Karpas-422 (cell line): ENCODE measurements at regions not wholly inside any gene's neighbourhood (a gene's known extent, or its start where the extent isn't known, plus 50 kb on each side); places are given as distances from the start of the nearest gene placed in this dataset.

Experiments
- DNase-seq: peaks from one replicate; pipeline ENCODE4 v3.0.0-alpha.2; 2015
- H2AFZ ChIP-seq: fragments of 200-600 bp; sonication (generic); 2 replicates; pipeline ENCODE4 v1.6.1; 2014; ENCODE audit warnings: antibody characterized with exemption, low read length, mixed read lengths
- H3K27ac ChIP-seq: fragments of 200-600 bp; sonication (generic); 2 replicates; pipeline ENCODE4 v1.5.1; 2014; ENCODE audit warnings: mild to moderate bottlenecking, low read length, moderate library complexity
- H3K27me3 ChIP-seq: fragments of 200-600 bp; sonication (generic); 2 replicates; pipeline ENCODE4 v1.6.1; 2014; ENCODE audit warnings: low read length, mixed read lengths
- H3K36me3 ChIP-seq: fragments of 200-600 bp; sonication (generic); 2 replicates; pipeline ENCODE4 v1.6.1; 2014; ENCODE audit warnings: low read length, mixed read lengths; ENCODE audit not compliant: insufficient read depth
- H3K4me1 ChIP-seq: fragments of 200-600 bp; sonication (generic); 2 replicates; pipeline ENCODE4 v1.6.1; 2014; ENCODE audit warnings: mild to moderate bottlenecking, low read length, mixed read lengths
- H3K4me2 ChIP-seq: fragments of 200-600 bp; sonication (generic); 2 replicates; pipeline ENCODE4 v1.6.1; 2014; ENCODE audit warnings: low read length, low read depth, mild to moderate bottlenecking; ENCODE audit not compliant: poor library complexity, severe bottlenecking
- H3K4me3 ChIP-seq: fragments of 200-600 bp; sonication (generic); 2 replicates; pipeline ENCODE4 v1.5.1; 2014; ENCODE audit warnings: mild to moderate bottlenecking, antibody characterized with exemption, low read length, mixed read lengths
- H3K79me2 ChIP-seq: fragments of 200-600 bp; sonication (generic); 2 replicates; pipeline ENCODE4 v1.6.1; 2014; ENCODE audit warnings: mild to moderate bottlenecking, low read length, mixed read lengths
- H3K9ac ChIP-seq: fragments of 200-600 bp; sonication (generic); 2 replicates; pipeline ENCODE4 v1.6.0; 2014; ENCODE audit warnings: low read length
- H3K9me2 ChIP-seq: fragments of 200-600 bp; sonication (generic), shearing (Covaris generic); replicated peaks from 2 replicates; pipeline ENCODE4 v1.6.0; 2014; ENCODE audit warnings: mild to moderate bottlenecking, low read length, moderate library complexity; ENCODE audit not compliant: insufficient read depth
- H3K9me3 ChIP-seq: fragments of 300-700, 200-600 bp; sonication (generic); 2 replicates; pipeline ENCODE4 v1.6.1; 2014; ENCODE audit warnings: low read length, mixed read lengths
- H4K20me1 ChIP-seq: fragments of 200-600 bp; sonication (generic); 2 replicates; pipeline ENCODE4 v1.6.1; 2014; ENCODE audit warnings: mild to moderate bottlenecking, antibody characterized with exemption, low read length, low read depth; ENCODE audit not compliant: insufficient read depth

GRCh38 chr13:22665506-22665905, 515.3 kb upstream of the SGCG start:
- no peak for DNase-seq
- H3K27ac ChIP-seq: no peak overlapping the region
- no peaks in the 10 kb centered on the region for H3K36me3 ChIP-seq
- H3K9ac ChIP-seq: no peak overlapping the region
- no peak overlapping the region for H3K4me2 ChIP-seq
- no peaks in the 10 kb centered on the region for H3K4me1 ChIP-seq
- no peaks in the 10 kb centered on the region for H3K9me2 ChIP-seq
- H3K9me3 ChIP-seq: no peaks in the 10 kb centered on the region
- H2AFZ ChIP-seq: no peak overlapping the region
- no peaks in the 10 kb centered on the region for H3K79me2 ChIP-seq
- no peaks in the 10 kb centered on the region for H4K20me1 ChIP-seq
- no peaks in the 10 kb centered on the region for H3K27me3 ChIP-seq
- no peak overlapping the region for H3K4me3 ChIP-seq

GRCh38 chr13:22690756-22691155, 490.0 kb upstream of the SGCG start:
- Histone ChIP-seq H3K9me2 (no peaks in the 10 kb centered on the region), H3K4me3 (no peak overlapping the region), H3K27ac (no peak overlapping the region), H3K27me3 (no peaks in the 10 kb centered on the region), H3K79me2 (no peaks in the 10 kb centered on the region), H3K4me1 (no peaks in the 10 kb centered on the region), H2AFZ (no peak overlapping the region), H4K20me1 (no peaks in the 10 kb centered on the region), H3K9ac (no peak overlapping the region), H3K36me3 (no peaks in the 10 kb centered on the region), H3K9me3 (peaks cover 23% of the 10 kb centered on the region), H3K4me2 (no peak overlapping the region)
- DNase-seq: no peak

- no peaks in the 10 kb centered on the region for H3K9me2 ChIP-seq
- H2AFZ ChIP-seq: no peak overlapping the region
- no peaks in the 10 kb centered on the region for H3K79me2 ChIP-seq
- peaks cover 12% of the 10 kb centered on the region for H3K9me3 ChIP-seq
- H3K4me2 ChIP-seq: no peak overlapping the region
- H3K27me3 ChIP-seq: no peaks in the 10 kb centered on the region
- no peaks in the 10 kb centered on the region for H3K4me1 ChIP-seq
- DNase-seq: no peak
- H4K20me1 ChIP-seq: no peaks in the 10 kb centered on the region
- H3K27ac ChIP-seq: no peak overlapping the region
- H3K36me3 ChIP-seq: no peaks in the 10 kb centered on the region
- H3K4me3 ChIP-seq: no peak overlapping the region
- H3K9ac ChIP-seq: no peak overlapping the region
Observed at GRCh38 chr13:22693691-22694090, 487.1 kb upstream of the SGCG start.

GRCh38 chr13:22696433-22696832, 484.3 kb upstream of the SGCG start:
- Histone ChIP-seq H2AFZ (no peak overlapping the region), H3K9me3 (peaks cover 12% of the 10 kb centered on the region), H3K27ac (no peak overlapping the region), H3K27me3 (no peaks in the 10 kb centered on the region), H3K36me3 (no peaks in the 10 kb centered on the region), H3K4me1 (no peaks in the 10 kb centered on the region), H4K20me1 (no peaks in the 10 kb centered on the region), H3K79me2 (no peaks in the 10 kb centered on the region), H3K4me3 (no peak overlapping the region), H3K9me2 (no peaks in the 10 kb centered on the region), H3K4me2 (no peak overlapping the region), H3K9ac (no peak overlapping the region)
- no peak for DNase-seq

DNA sequence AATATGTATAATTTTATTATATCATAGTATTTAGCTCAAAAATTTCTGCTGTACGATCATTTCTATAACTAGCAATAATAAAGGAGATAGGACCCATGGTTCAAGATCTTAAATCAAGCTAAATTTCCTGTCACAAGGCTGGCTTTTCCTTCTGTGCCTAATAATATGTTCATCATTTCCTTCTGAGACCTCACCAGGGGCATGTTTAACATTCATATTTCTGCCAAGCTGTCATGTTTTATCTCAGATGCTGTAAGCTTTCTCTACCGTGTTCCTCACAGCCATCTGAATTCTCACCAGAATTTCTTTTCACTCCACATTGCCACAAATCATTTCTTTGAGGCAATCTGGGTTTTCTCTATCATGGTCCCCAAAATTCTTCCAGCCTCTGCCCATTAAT, 482.3 kb upstream of the SGCG start:
- Histone ChIP-seq H3K4me2 (no peak overlapping the region), H3K79me2 (no peaks in the 10 kb centered on the region), H2AFZ (no peak overlapping the region), H3K9me2 (no peaks in the 10 kb centered on the region), H3K9ac (no peak overlapping the region), H3K4me3 (no peak overlapping the region), H3K36me3 (no peaks in the 10 kb centered on the region), H3K27ac (no peak overlapping the region), H3K27me3 (no peaks in the 10 kb centered on the region), H3K4me1 (no peaks in the 10 kb centered on the region), H3K9me3 (peaks cover 4% of the 10 kb centered on the region; the same call in 1 of the 2 replicates), H4K20me1 (no peaks in the 10 kb centered on the region)
- no peak for DNase-seq

DNA sequence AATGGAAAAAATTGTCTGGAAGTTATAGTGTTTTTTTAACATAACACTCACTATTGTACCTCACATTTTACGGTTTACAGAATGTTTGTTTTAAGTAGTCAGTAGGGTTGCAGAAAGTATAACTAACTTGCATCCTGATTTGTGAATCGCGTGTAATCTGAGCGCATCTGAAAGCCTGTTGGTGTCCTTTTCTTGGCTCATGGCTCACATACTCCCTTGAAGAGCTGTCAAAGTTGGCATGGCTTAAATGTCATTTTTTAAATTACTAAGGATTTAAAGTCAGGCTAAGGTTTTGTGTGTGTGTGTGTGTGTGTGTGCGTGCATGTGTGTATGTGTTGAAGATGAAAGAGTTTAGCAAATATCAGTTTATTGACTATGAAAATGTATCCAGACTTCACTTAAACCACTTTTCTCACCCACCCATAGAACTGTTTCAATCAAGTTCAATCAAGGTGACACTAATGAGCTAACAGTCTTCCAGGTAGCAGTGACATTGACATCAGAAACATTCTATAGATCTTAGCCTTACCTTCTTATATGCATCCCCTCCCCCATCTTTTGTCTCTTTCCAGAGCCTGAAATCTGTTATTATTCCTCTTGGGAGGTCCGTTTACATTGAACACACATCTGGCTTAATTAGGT, 480.4 kb upstream of the SGCG start:
- Histone ChIP-seq H3K9me2 (no peaks in the 10 kb centered on the region), H3K4me1 (no peaks in the 10 kb centered on the region), H3K36me3 (no peaks in the 10 kb centered on the region), H2AFZ (no peak overlapping the region), H3K79me2 (no peaks in the 10 kb centered on the region), H3K27me3 (no peaks in the 10 kb centered on the region), H3K4me3 (no peak overlapping the region), H3K9me3 (no peaks in the 10 kb centered on the region), H3K9ac (no peak overlapping the region), H4K20me1 (no peaks in the 10 kb centered on the region), H3K4me2 (no peak overlapping the region), H3K27ac (no peak overlapping the region)
- no peak for DNase-seq

DNA sequence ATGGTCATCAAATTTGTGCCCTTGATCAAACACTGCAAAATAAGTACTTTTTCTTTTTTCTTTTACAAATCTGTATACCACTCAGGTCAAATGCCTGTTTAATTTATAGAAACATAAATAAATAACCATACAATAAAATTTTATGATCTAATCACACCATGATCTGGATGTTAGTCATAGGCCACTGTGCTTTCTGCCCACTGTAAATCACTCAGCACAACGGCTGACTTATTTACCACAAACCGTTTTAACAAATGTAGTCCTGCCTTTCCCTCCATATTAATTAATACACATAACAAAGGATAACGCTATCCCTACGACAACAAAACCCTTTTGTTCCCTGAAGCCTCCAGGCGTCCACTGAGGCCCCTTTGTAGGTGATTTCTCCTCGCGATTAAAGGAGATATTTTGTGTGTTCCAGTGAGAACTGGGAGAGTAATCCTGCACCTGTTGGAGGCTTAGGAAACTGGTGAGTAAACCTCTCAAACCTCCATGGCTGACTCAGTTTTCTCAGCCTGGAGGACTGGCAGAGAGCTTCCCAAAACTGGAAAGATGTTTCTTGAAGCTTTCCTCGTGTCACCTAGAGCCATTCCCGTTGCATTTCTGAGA, 477.1 kb upstream of the SGCG start:
- H3K9ac ChIP-seq: no peak overlapping the region
- H3K79me2 ChIP-seq: no peaks in the 10 kb centered on the region
- DNase-seq: no peak
- no peaks in the 10 kb centered on the region for H3K36me3 ChIP-seq
- no peaks in the 10 kb centered on the region for H3K27me3 ChIP-seq
- H3K9me2 ChIP-seq: no peaks in the 10 kb centered on the region
- H3K4me3 ChIP-seq: no peak overlapping the region
- H3K4me2 ChIP-seq: no peak overlapping the region
- no peaks in the 10 kb centered on the region for H4K20me1 ChIP-seq
- no peak overlapping the region for H2AFZ ChIP-seq
- H3K9me3 ChIP-seq: no peaks in the 10 kb centered on the region
- no peaks in the 10 kb centered on the region for H3K4me1 ChIP-seq
- H3K27ac ChIP-seq: no peak overlapping the region

GRCh38 chr13:22707946-22708345, 472.8 kb upstream of the SGCG start:
- no peak for DNase-seq
- H3K4me3 ChIP-seq: no peak overlapping the region
- no peaks in the 10 kb centered on the region for H3K36me3 ChIP-seq
- no peaks in the 10 kb centered on the region for H3K79me2 ChIP-seq
- H4K20me1 ChIP-seq: no peaks in the 10 kb centered on the region
- H3K27me3 ChIP-seq: no peaks in the 10 kb centered on the region
- H3K9me2 ChIP-seq: no peaks in the 10 kb centered on the region
- no peak overlapping the region for H2AFZ ChIP-seq
- no peak overlapping the region for H3K27ac ChIP-seq
- H3K4me2 ChIP-seq: no peak overlapping the region
- H3K9ac ChIP-seq: no peak overlapping the region
- no peaks in the 10 kb centered on the region for H3K9me3 ChIP-seq
- H3K4me1 ChIP-seq: no peaks in the 10 kb centered on the region
